ENCODE measurements at regions not wholly inside any gene's neighbourhood (a gene's known extent, or its start where the extent isn't known, plus 50 kb on each side); places are given as distances from the start of the nearest gene placed in this dataset.

DNA sequence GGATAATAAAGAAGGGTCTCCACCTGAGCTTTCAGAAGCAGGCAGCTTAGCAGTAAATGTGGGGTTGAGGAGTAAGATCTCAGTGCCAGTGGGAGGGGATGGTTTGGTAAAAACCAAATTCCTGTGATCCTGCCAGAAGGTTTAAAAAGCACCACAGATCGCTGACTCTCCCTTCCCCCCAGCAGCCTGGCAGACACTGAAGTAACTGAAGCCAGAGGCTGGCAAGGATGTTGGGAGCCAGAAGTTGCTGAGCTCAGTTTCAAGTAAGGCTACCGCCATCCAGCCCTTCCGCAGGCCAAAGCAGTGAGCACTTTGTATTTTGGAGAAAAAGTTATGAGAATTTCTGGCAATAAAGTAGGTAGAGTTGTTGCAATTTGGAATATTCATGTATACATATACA, 246.4 kb downstream of the ZNF621 start:
- TF ChIP-seq, protein P1, sequence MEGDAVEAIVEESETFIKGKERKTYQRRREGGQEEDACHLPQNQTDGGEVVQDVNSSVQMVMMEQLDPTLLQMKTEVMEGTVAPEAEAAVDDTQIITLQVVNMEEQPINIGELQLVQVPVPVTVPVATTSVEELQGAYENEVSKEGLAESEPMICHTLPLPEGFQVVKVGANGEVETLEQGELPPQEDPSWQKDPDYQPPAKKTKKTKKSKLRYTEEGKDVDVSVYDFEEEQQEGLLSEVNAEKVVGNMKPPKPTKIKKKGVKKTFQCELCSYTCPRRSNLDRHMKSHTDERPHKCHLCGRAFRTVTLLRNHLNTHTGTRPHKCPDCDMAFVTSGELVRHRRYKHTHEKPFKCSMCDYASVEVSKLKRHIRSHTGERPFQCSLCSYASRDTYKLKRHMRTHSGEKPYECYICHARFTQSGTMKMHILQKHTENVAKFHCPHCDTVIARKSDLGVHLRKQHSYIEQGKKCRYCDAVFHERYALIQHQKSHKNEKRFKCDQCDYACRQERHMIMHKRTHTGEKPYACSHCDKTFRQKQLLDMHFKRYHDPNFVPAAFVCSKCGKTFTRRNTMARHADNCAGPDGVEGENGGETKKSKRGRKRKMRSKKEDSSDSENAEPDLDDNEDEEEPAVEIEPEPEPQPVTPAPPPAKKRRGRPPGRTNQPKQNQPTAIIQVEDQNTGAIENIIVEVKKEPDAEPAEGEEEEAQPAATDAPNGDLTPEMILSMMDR (IDR thresholded peaks at IDR 0.05), result no peak
- no peak for TF ChIP-seq POLR2A (IDR thresholded peaks at IDR 0.05)

All from testis (tissue), 2 donors.